Stimulated activated naive CD8-positive, alpha-beta T cell treated with anti-CD3 and anti-CD28 coated beads, Interleukin-15, amount 100 ng/mL, for 72 hours (primary cell): ENCODE measurements at regions not wholly inside any gene's neighbourhood (a gene's known extent, or its start where the extent isn't known, plus 50 kb on each side); places are given as distances from the start of the nearest gene placed in this dataset.

Experiments used
- ATAC-seq: fragments of 150-1000 bp; cut with Tn5 transposase; 2 replicates; pipeline ENCODE4 v1.10.0; 2021; ENCODE audit warnings: mild to moderate bottlenecking, moderate library complexity
- DNase-seq, 2 donors: peaks; one replicate each; pipeline ENCODE4 v3.0.0; 2021 to 2022
- H3K27ac Mint-ChIP-seq, 2 donors: one replicate each; pipeline ENCODE4 v1.8.0; 2022; ENCODE audit warnings: mild to moderate bottlenecking in 2 of 2, mixed read lengths in 2 of 2, moderate library complexity in 2 of 2
- H3K27me3 Mint-ChIP-seq: one replicate; pipeline ENCODE4 v1.8.0; 2022; ENCODE audit warnings: mixed read lengths
- H3K4me1 Mint-ChIP-seq: one replicate; pipeline ENCODE4 v1.8.0; 2022; ENCODE audit warnings: mild to moderate bottlenecking, mixed read lengths
- H3K4me3 Mint-ChIP-seq, 2 donors: one replicate each; pipeline ENCODE4 v1.8.0; 2022; ENCODE audit warnings: mild to moderate bottlenecking in 2 of 2, mixed read lengths in 2 of 2, moderate library complexity in 1 of 2
- H3K9me3 Mint-ChIP-seq, 2 donors: one replicate each; pipeline ENCODE4 v1.8.0; 2022; ENCODE audit warnings: mixed read lengths in 2 of 2

GRCh38 chr10:78375854-78376785 is 342.5 kb downstream of the RPS24 start:
- Mint-ChIP-seq H3K27ac (no peak overlapping the region), H3K4me1 (no peaks in the 10 kb centered on the region), H3K27me3 (no peaks in the 10 kb centered on the region), H3K4me3 (no peak overlapping the region), H3K9me3 (no peaks in the 10 kb centered on the region)
- DNase-seq: no peak
- ATAC-seq: no peak

- ATAC-seq (no peak), DNase-seq (no peak)
- no peak overlapping the region for H3K4me3 Mint-ChIP-seq
- no peak overlapping the region for H3K27ac Mint-ChIP-seq
- H3K4me1 Mint-ChIP-seq: no peaks in the 10 kb centered on the region
- no peaks in the 10 kb centered on the region for H3K27me3 Mint-ChIP-seq
- H3K9me3 Mint-ChIP-seq: no peaks in the 10 kb centered on the region
These were observed 343.7 kb downstream of the RPS24 start for GRCh38 chr10:78377356-78377755.

GRCh38 chr10:78378192-78378591 is 344.5 kb downstream of the RPS24 start:
- DNase-seq (no peak), ATAC-seq (no peak)
- no peaks in the 10 kb centered on the region for H3K4me1 Mint-ChIP-seq
- no peaks in the 10 kb centered on the region for H3K9me3 Mint-ChIP-seq
- no peaks in the 10 kb centered on the region for H3K27me3 Mint-ChIP-seq
- no peak overlapping the region for H3K4me3 Mint-ChIP-seq
- H3K27ac Mint-ChIP-seq: no peak overlapping the region

GRCh38 chr10:78381107-78381506 is 347.4 kb downstream of the RPS24 start:
- Mint-ChIP-seq H3K4me1 (no peaks in the 10 kb centered on the region), H3K9me3 (no peaks in the 10 kb centered on the region), H3K4me3 (no peak overlapping the region), H3K27me3 (no peaks in the 10 kb centered on the region), H3K27ac (no peak overlapping the region)
- ATAC-seq: no peak
- DNase-seq: no peak

GRCh38 chr10:78382047-78382446 is 348.4 kb downstream of the RPS24 start:
- ATAC-seq: no peak
- no peak for DNase-seq
- no peak overlapping the region for H3K27ac Mint-ChIP-seq
- no peaks in the 10 kb centered on the region for H3K27me3 Mint-ChIP-seq
- no peaks in the 10 kb centered on the region for H3K9me3 Mint-ChIP-seq
- no peak overlapping the region for H3K4me3 Mint-ChIP-seq
- no peaks in the 10 kb centered on the region for H3K4me1 Mint-ChIP-seq

- DNase-seq (no peak), ATAC-seq (no peak)
- Mint-ChIP-seq H3K4me1 (no peaks in the 10 kb centered on the region), H3K27ac (no peak overlapping the region), H3K4me3 (no peak overlapping the region), H3K9me3 (no peaks in the 10 kb centered on the region), H3K27me3 (no peaks in the 10 kb centered on the region)
These were observed 349.1 kb downstream of the RPS24 start for GRCh38 chr10:78382772-78383171.

- H3K27me3 Mint-ChIP-seq: no peaks in the 10 kb centered on the region
- H3K4me3 Mint-ChIP-seq: no peak overlapping the region
- H3K9me3 Mint-ChIP-seq: no peaks in the 10 kb centered on the region
- ATAC-seq (no peak), DNase-seq (no peak)
- no peak overlapping the region for H3K27ac Mint-ChIP-seq
- no peaks in the 10 kb centered on the region for H3K4me1 Mint-ChIP-seq
These were observed 349.9 kb downstream of the RPS24 start for GRCh38 chr10:78383378-78384048.

- H3K4me1 Mint-ChIP-seq: no peaks in the 10 kb centered on the region
- ATAC-seq (no peak), DNase-seq (no peak)
- H3K4me3 Mint-ChIP-seq: no peak overlapping the region
- H3K27me3 Mint-ChIP-seq: no peaks in the 10 kb centered on the region
- no peaks in the 10 kb centered on the region for H3K9me3 Mint-ChIP-seq
- H3K27ac Mint-ChIP-seq: no peak overlapping the region
These were observed 350.4 kb downstream of the RPS24 start for GRCh38 chr10:78384049-78384431.

GRCh38 chr10:78385599-78385998 is 351.9 kb downstream of the RPS24 start:
- Mint-ChIP-seq H3K4me1 (no peaks in the 10 kb centered on the region), H3K27ac (no peak overlapping the region), H3K27me3 (no peaks in the 10 kb centered on the region), H3K4me3 (no peak overlapping the region), H3K9me3 (no peaks in the 10 kb centered on the region)
- ATAC-seq (no peak), DNase-seq (no peak)

GRCh38 chr10:78386509-78386908 is 352.8 kb downstream of the RPS24 start:
- no peak for DNase-seq
- ATAC-seq: no peak
- Mint-ChIP-seq H3K27ac (no peak overlapping the region), H3K27me3 (no peaks in the 10 kb centered on the region), H3K9me3 (no peaks in the 10 kb centered on the region), H3K4me1 (no peaks in the 10 kb centered on the region), H3K4me3 (no peak overlapping the region)

GRCh38 chr10:78388331-78389050 is 354.8 kb downstream of the RPS24 start:
- H3K4me3 Mint-ChIP-seq: no peak overlapping the region
- ATAC-seq (no peak), DNase-seq (no peak)
- H3K27me3 Mint-ChIP-seq: no peaks in the 10 kb centered on the region
- H3K4me1 Mint-ChIP-seq: no peaks in the 10 kb centered on the region
- no peak overlapping the region for H3K27ac Mint-ChIP-seq
- no peaks in the 10 kb centered on the region for H3K9me3 Mint-ChIP-seq

GRCh38 chr10:78389419-78389818 is 355.8 kb downstream of the RPS24 start:
- ATAC-seq (no peak), DNase-seq (no peak)
- Mint-ChIP-seq H3K4me3 (no peak overlapping the region), H3K27me3 (no peaks in the 10 kb centered on the region), H3K9me3 (no peaks in the 10 kb centered on the region), H3K27ac (no peak overlapping the region), H3K4me1 (no peaks in the 10 kb centered on the region)

- Mint-ChIP-seq H3K27ac (no peak overlapping the region), H3K4me3 (no peak overlapping the region), H3K9me3 (no peaks in the 10 kb centered on the region), H3K4me1 (no peaks in the 10 kb centered on the region), H3K27me3 (no peaks in the 10 kb centered on the region)
- no peak for ATAC-seq
- no peak for DNase-seq
These were observed 356.4 kb downstream of the RPS24 start for GRCh38 chr10:78390051-78390450.

GRCh38 chr10:78390817-78391216 is 357.2 kb downstream of the RPS24 start:
- no peaks in the 10 kb centered on the region for H3K4me1 Mint-ChIP-seq
- no peaks in the 10 kb centered on the region for H3K27me3 Mint-ChIP-seq
- H3K27ac Mint-ChIP-seq: no peak overlapping the region
- DNase-seq (no peak), ATAC-seq (no peak)
- no peak overlapping the region for H3K4me3 Mint-ChIP-seq
- no peaks in the 10 kb centered on the region for H3K9me3 Mint-ChIP-seq

- no peak for DNase-seq
- Mint-ChIP-seq H3K4me3 (no peak overlapping the region), H3K9me3 (no peaks in the 10 kb centered on the region), H3K27ac (no peak overlapping the region), H3K4me1 (no peaks in the 10 kb centered on the region), H3K27me3 (no peaks in the 10 kb centered on the region)
- no peak for ATAC-seq
These were observed 357.9 kb downstream of the RPS24 start for GRCh38 chr10:78391585-78391984.

- Mint-ChIP-seq H3K4me1 (no peaks in the 10 kb centered on the region), H3K27me3 (no peaks in the 10 kb centered on the region), H3K4me3 (no peak overlapping the region), H3K9me3 (no peaks in the 10 kb centered on the region), H3K27ac (no peak overlapping the region)
- ATAC-seq: no peak
- no peak for DNase-seq
These were observed 358.5 kb downstream of the RPS24 start for GRCh38 chr10:78392197-78392596.
